Common myeloid progenitor, CD34-positive (primary cell): ENCODE measurements at regions not wholly inside any gene's neighbourhood (a gene's known extent, or its start where the extent isn't known, plus 50 kb on each side); places are given as distances from the start of the nearest gene placed in this dataset.
A peak's percentile ranks its signal among the peaks of the same experiment; 100 is the strongest.

ENCODE experiments used
- CTCF ChIA-PET: fragments of 350-600 bp; sonication (Branson Sonifier 250); formaldehyde crosslinking; loops from one replicate; lab custom pipeline; 2021; ENCODE audit warnings: antibody characterized with exemption; lab: Charles Lee
- POLR2A ChIA-PET: fragments of 350-600 bp; sonication (Branson Sonifier 250); formaldehyde crosslinking; loops from one replicate; lab custom pipeline; 2021; ENCODE audit warnings: antibody characterized with exemption; lab: Charles Lee
- DNase-seq, 3 donors: peaks; one replicate each; pipeline versions ENCODE4 v3.0.0 to v3.0.0-alpha.2; 2013
- H3K27ac ChIP-seq, 2 experiments: 1 replicate in 1 of 2; 2 replicates in 1 of 2; pipeline ENCODE4 v1.7.0; 2013; ENCODE audit warnings: inconsistent platforms in 2 of 2, low read length in 2 of 2, mild to moderate bottlenecking in 2 of 2, low read depth in 1 of 2, moderate library complexity in 1 of 2; ENCODE audit not compliant: severe bottlenecking in 2 of 2, insufficient read depth in 1 of 2, poor library complexity in 1 of 2
- H3K27me3 ChIP-seq, 5 experiments: replicated peaks in 2 of 5; 1 replicate in 3 of 5; 2 replicates in 2 of 5; pipeline versions ENCODE4 v1.6.1 to v1.7.0; 2013; ENCODE audit warnings: low read length in 4 of 5, mild to moderate bottlenecking in 2 of 5, moderate library complexity in 2 of 5, inconsistent platforms in 1 of 5; ENCODE audit not compliant: insufficient read depth in 5 of 5, control insufficient read depth in 4 of 5
- H3K36me3 ChIP-seq, 4 experiments: 1 replicate in 2 of 4; 2 replicates in 2 of 4; pipeline versions ENCODE4 v1.6.1 to v1.7.0; 2013; ENCODE audit warnings: low read length in 3 of 4, control low read depth in 1 of 4, mild to moderate bottlenecking in 1 of 4; ENCODE audit not compliant: control insufficient read depth in 4 of 4, insufficient read depth in 4 of 4
- H3K4me1 ChIP-seq, 4 experiments: 1 replicate in 3 of 4; 2 replicates in 1 of 4; pipeline versions ENCODE4 v1.6.1 to v1.7.1; 2013; ENCODE audit warnings: low read length in 3 of 4, mild to moderate bottlenecking in 3 of 4, control low read depth in 1 of 4, inconsistent platforms in 1 of 4, moderate library complexity in 1 of 4; ENCODE audit not compliant: control insufficient read depth in 4 of 4, insufficient read depth in 4 of 4; ENCODE audit errors: control extremely low read depth in 1 of 4
- H3K4me3 ChIP-seq, 7 experiments: 1 replicate in 4 of 7; 2 replicates in 3 of 7; pipeline versions ENCODE4 v1.5.1 to v1.7.0; 2013; ENCODE audit warnings: mild to moderate bottlenecking in 7 of 7, low read length in 6 of 7, moderate library complexity in 6 of 7, inconsistent platforms in 2 of 7, low read depth in 2 of 7, control low read depth in 1 of 7; ENCODE audit not compliant: insufficient read depth in 4 of 7, control insufficient read depth in 1 of 7; ENCODE audit errors: extremely low read depth in 1 of 7
- H3K9me3 ChIP-seq, 5 experiments: 1 replicate in 4 of 5; 2 replicates in 1 of 5; pipeline versions ENCODE4 v1.6.1 to v1.7.1; 2013; ENCODE audit warnings: low read length in 4 of 5, mild to moderate bottlenecking in 2 of 5, inconsistent platforms in 1 of 5, low read depth in 1 of 5, moderate library complexity in 1 of 5; ENCODE audit not compliant: control insufficient read depth in 4 of 5, insufficient read depth in 2 of 5; ENCODE audit errors: control extremely low read depth in 1 of 5
- WGBS: methylation state at CpG from one replicate; pipeline ENCODE4 v1.1.5; 2013; ENCODE audit not compliant: insufficient coverage; 5-methylcytosine and 5-hydroxymethylcytosine counted together

- DNase-seq: no peak
- Histone ChIP-seq H3K4me3 (no peak overlapping the region), H3K36me3 (no peaks in the 10 kb centered on the region), H3K27me3 (no peaks in the 10 kb centered on the region), H3K27ac (no peak overlapping the region), H3K9me3 (no peaks in the 10 kb centered on the region), H3K4me1 (no peaks in the 10 kb centered on the region)
- CTCF ChIA-PET: no interaction called here
- POLR2A ChIA-PET: no interaction called here
Measured at GRCh38 chr3:162150790-162151189, 654.2 kb downstream of the OTOL1 start.

DNA sequence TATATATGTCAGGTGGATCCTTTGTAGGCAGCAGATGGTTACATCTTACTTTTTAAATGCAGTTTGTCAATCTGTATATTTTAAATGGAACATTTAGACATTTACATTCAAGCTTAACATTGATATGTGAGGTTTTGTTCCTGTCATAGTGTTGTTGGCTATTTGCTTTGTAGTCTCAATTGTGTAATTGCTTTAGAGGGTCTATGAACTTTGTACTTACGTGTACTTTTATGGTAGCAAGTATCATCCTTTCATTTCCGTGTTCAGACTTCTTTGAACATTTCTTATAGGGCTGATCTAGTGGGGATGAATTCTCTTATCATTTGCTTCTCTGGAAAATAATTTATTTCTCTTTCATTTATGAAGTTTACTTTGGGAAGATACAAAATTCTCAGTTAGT, 656.0 kb downstream of the OTOL1 start:
- Histone ChIP-seq H3K27ac (no peak overlapping the region), H3K4me1 (no peaks in the 10 kb centered on the region), H3K9me3 (no peaks in the 10 kb centered on the region), H3K4me3 (no peak overlapping the region), H3K36me3 (no peaks in the 10 kb centered on the region), H3K27me3 (no peaks in the 10 kb centered on the region)
- DNase-seq: no peak
- WGBS: no CpG with 5 or more reads among the region's 2 CpGs
- POLR2A ChIA-PET: no interaction called here
- CTCF ChIA-PET: no interaction called here

DNA sequence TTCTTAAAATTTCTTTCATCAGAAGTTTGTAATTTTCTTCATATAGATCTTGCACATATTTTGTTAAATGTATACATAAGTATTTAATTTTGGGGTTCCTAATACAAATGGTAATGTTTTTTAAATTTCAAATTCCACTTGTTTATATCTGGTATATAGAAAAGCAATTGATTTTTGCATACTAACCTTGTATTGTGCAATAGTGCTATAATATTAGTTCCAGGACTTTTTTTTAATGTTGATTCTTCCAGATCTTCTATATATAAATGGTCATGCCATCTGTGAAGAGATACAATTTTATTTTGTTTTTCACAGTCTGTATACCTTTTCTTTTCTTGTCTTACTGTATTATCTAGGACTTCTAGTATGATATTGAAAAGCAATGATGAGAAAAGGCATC, 665.0 kb downstream of the OTOL1 start:
- Histone ChIP-seq H3K9me3 (no peaks in the 10 kb centered on the region), H3K4me1 (no peaks in the 10 kb centered on the region), H3K36me3 (no peaks in the 10 kb centered on the region), H3K27me3 (no peaks in the 10 kb centered on the region), H3K27ac (no peak overlapping the region), H3K4me3 (no peak overlapping the region)
- no peak for DNase-seq
- ChIA-PET POLR2A (no interaction called here), CTCF (no interaction called here)

GRCh38 chr3:162165346-162165745, 668.7 kb downstream of the OTOL1 start:
- DNase-seq: peak in 2 of 3 donors; percentile 3 to 5
- ChIA-PET POLR2A (no interaction called here), CTCF (no interaction called here)
- H3K4me3 ChIP-seq: no peak overlapping the region
- H3K36me3 ChIP-seq: no peaks in the 10 kb centered on the region
- H3K9me3 ChIP-seq: no peaks in the 10 kb centered on the region
- no peaks in the 10 kb centered on the region for H3K4me1 ChIP-seq
- no peaks in the 10 kb centered on the region for H3K27me3 ChIP-seq
- H3K27ac ChIP-seq: no peak overlapping the region

DNA sequence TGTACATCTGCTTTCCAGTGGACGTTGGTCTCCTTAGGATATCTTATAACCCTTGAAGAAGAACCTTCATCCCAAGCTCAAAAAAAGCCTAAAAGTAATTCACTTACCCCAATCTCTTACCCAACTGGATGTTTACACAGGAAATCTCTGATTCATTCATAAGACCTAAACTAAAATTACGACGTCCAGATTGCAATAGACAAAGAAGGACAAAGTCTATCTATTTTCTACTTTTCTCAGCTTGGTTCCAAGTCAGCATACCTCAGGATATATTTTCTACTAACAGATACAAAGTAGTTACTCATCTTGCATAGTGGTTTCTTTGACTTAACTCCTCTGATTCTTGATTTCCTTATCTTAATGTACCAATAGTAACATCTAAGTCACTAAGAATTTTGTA, 669.9 kb downstream of the OTOL1 start:
- H3K27ac ChIP-seq: no peak overlapping the region
- ChIA-PET POLR2A (no interaction called here), CTCF (interaction anchor here (0.6 kb wide), 1 partner anchor 21 kb away, joined by 3 read pairs; no protein-coding TSS in a partner anchor)
- no peaks in the 10 kb centered on the region for H3K4me1 ChIP-seq
- no peak overlapping the region for H3K4me3 ChIP-seq
- H3K9me3 ChIP-seq: no peaks in the 10 kb centered on the region
- no peak for DNase-seq
- WGBS: 93% methylated on average over 3 of the region's 3 CpGs
- H3K27me3 ChIP-seq: no peaks in the 10 kb centered on the region
- H3K36me3 ChIP-seq: no peaks in the 10 kb centered on the region

DNA sequence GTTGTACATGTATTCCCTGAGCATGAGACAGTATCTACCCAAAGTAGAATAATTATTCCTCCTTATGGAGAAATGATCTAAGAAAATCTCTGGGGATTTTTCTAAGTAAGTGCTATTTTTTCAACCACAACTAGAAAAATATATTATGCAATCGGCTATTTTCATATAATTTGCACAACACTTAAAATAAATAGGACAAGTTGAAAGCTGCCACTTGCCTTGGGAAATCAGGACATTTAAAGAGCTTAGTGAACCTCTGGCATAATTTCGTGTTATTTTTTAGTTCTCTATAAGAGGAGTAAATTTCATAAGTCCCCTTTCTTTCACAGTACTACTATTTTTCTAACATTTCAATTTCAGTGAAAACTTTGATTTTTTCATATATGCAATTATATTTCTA, 672.1 kb downstream of the OTOL1 start:
- POLR2A ChIA-PET: no interaction called here
- CTCF ChIA-PET: no interaction called here
- H3K36me3 ChIP-seq: no peaks in the 10 kb centered on the region
- no peak for DNase-seq
- no peaks in the 10 kb centered on the region for H3K4me1 ChIP-seq
- peaks cover 0 to 4% (median 0%) of the 10 kb centered on the region in 5 experiments for H3K9me3 ChIP-seq
- H3K4me3 ChIP-seq: no peak overlapping the region
- no peak overlapping the region for H3K27ac ChIP-seq
- no CpG with 5 or more reads among the region's 2 CpGs for WGBS
- no peaks in the 10 kb centered on the region for H3K27me3 ChIP-seq

GRCh38 chr3:162170581-162170980, 674.0 kb downstream of the OTOL1 start:
- ChIA-PET POLR2A (no interaction called here), CTCF (no interaction called here)
- 100% methylated on average over 1 of the region's 1 CpG for WGBS

More at GRCh38 chr3:162170581-162170980, 674.0 kb downstream of the OTOL1 start:
- Histone ChIP-seq H3K9me3 (peaks cover 0 to 4% (median 0%) of the 10 kb centered on the region in 5 experiments), H3K27ac (no peak overlapping the region), H3K27me3 (no peaks in the 10 kb centered on the region), H3K4me1 (no peaks in the 10 kb centered on the region), H3K4me3 (no peak overlapping the region), H3K36me3 (no peaks in the 10 kb centered on the region)
- DNase-seq: no peak
